Colonic mucosa (tissue), 4 donors: ENCODE measurements at regions not wholly inside any gene's neighbourhood (a gene's known extent, or its start where the extent isn't known, plus 50 kb on each side); places are given as distances from the start of the nearest gene placed in this dataset.

Experiments used
- DNase-seq: peaks from one replicate; pipeline ENCODE4 v3.0.0-alpha.2; 2020
- H3K27ac ChIP-seq: fragments of 200-600 bp; one replicate; pipeline ENCODE4 v1.8.0; 2021
- H3K27me3 ChIP-seq: fragments of 200-600 bp; one replicate; pipeline ENCODE4 v1.8.0; 2021
- H3K36me3 ChIP-seq: fragments of 200-600 bp; one replicate; pipeline ENCODE4 v1.8.0; 2021
- H3K4me1 ChIP-seq: fragments of 200-600 bp; one replicate; pipeline ENCODE4 v1.8.0; 2021; ENCODE audit warnings: mild to moderate bottlenecking
- H3K4me3 ChIP-seq: fragments of 200-600 bp; one replicate; pipeline ENCODE4 v1.8.0; 2021
- H3K9ac ChIP-seq, 2 donors: one replicate each; pipeline ENCODE4 v1.7.0; 2013; ENCODE audit warnings: control low read depth in 2 of 2, low read depth in 2 of 2, low read length in 2 of 2
- H3K9me3 ChIP-seq: fragments of 200-600 bp; one replicate; pipeline ENCODE4 v1.8.0; 2021
- CTCF ChIP-seq: fragments of 200-600 bp; IDR thresholded peaks from one replicate; pipeline ENCODE4 v1.8.0; 2022; ENCODE audit warnings: antibody characterized with exemption, mild to moderate bottlenecking
- intact Hi-C: fragments of 100-400 bp; cut with DNase I; formaldehyde crosslinking; loops from one replicate; pipeline ENCODE4 v1.14.1; 2022
- donor health status: healthy.
- donor health status: DM: no; HTN: no; CAD: no.
- donor health status: DM: no; HTN: no; CAD: no.

DNA sequence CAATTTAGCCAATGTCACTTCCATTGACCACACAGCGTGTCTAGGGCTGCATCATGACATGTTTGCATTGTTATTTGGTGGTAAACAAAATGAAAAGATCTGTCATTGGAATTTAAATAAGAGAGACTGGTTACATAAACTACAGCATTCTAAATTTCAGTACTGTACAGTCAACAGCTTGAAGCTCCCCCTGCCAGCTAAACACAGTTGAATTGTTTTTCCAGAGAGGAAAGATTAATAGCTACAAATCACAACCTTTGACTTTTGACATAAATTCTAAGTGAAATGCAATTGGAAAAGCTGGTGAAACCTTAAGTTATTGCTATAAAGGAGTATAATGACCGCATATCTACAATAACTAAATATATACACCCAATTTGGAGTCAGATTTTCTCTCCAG is 1600.0 kb upstream of the ACVR2A start:
- no peaks in the 10 kb centered on the region for H3K27me3 ChIP-seq
- no peak for DNase-seq
- no peak overlapping the region for H3K4me3 ChIP-seq
- no peak for TF ChIP-seq CTCF
- H3K36me3 ChIP-seq: no peaks in the 10 kb centered on the region
- no peaks in the 10 kb centered on the region for H3K4me1 ChIP-seq
- intact Hi-C loops: no loop called here
- no peak overlapping the region for H3K27ac ChIP-seq
- H3K9ac ChIP-seq: no peak overlapping the region
- H3K9me3 ChIP-seq: no peaks in the 10 kb centered on the region

DNA sequence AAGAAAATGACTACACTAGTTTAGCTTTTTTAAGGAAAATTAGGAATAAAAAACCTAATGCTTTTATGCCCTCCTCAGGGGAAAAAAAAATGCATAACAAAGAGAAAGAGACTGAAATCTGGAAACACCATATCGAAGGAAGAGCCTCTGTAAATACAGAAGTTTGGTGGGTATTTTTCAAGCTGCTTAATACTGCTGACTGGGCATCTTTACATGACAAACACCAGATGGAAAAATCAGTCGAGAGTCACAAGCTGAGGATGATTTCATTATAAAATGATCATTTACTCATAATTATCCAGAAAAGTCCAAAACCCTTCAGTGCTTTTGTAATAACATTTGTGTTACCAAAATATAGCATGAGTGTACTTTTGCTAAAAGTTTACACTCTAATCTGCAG is 1600.7 kb upstream of the ACVR2A start:
- no peaks in the 10 kb centered on the region for H3K27me3 ChIP-seq
- TF ChIP-seq CTCF: no peak
- H3K9ac ChIP-seq: no peak overlapping the region
- H3K9me3 ChIP-seq: no peaks in the 10 kb centered on the region
- no peak overlapping the region for H3K27ac ChIP-seq
- H3K36me3 ChIP-seq: no peaks in the 10 kb centered on the region
- DNase-seq: no peak
- no peaks in the 10 kb centered on the region for H3K4me1 ChIP-seq
- no peak overlapping the region for H3K4me3 ChIP-seq
- intact Hi-C loops: no loop called here

DNA sequence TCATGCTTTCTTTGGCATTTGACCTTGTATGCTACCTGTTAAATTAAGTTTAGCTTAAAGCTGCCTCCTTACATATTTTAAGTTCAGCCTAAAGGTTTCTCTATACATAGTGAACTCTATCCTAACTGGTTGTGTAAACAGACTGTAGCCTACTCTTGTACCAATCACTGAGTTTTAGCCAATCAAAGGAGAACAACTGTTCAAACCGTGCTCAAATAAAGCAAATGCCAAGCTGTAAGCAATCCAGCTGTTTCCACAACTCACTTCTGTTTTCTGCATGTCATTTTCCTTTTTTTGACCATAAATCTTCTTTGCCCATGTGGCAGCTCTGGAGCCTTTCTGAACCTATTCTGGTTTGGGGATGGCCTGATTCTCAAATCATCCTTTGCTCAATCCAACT is 1603.8 kb upstream of the ACVR2A start:
- TF ChIP-seq CTCF: no peak
- H3K4me1 ChIP-seq: no peaks in the 10 kb centered on the region
- no peaks in the 10 kb centered on the region for H3K9me3 ChIP-seq
- no peak overlapping the region for H3K27ac ChIP-seq
- intact Hi-C loops: no loop called here
- no peak for DNase-seq
- H3K9ac ChIP-seq: no peak overlapping the region
- H3K27me3 ChIP-seq: no peaks in the 10 kb centered on the region
- H3K36me3 ChIP-seq: no peaks in the 10 kb centered on the region
- no peak overlapping the region for H3K4me3 ChIP-seq

- H3K4me1 ChIP-seq: no peaks in the 10 kb centered on the region
- no peak for DNase-seq
- intact Hi-C loops: no loop called here
- H3K27ac ChIP-seq: no peak overlapping the region
- H3K36me3 ChIP-seq: no peaks in the 10 kb centered on the region
- no peak overlapping the region for H3K9ac ChIP-seq
- no peaks in the 10 kb centered on the region for H3K9me3 ChIP-seq
- H3K27me3 ChIP-seq: no peaks in the 10 kb centered on the region
- H3K4me3 ChIP-seq: no peak overlapping the region
- no peak for TF ChIP-seq CTCF
Measured at GRCh38 chr2:146240391-146240790, 1604.4 kb upstream of the ACVR2A start.

- H3K36me3 ChIP-seq: no peaks in the 10 kb centered on the region
- no peaks in the 10 kb centered on the region for H3K9me3 ChIP-seq
- H3K4me1 ChIP-seq: no peaks in the 10 kb centered on the region
- intact Hi-C loops: no loop called here
- DNase-seq: no peak
- no peaks in the 10 kb centered on the region for H3K27me3 ChIP-seq
- H3K4me3 ChIP-seq: no peak overlapping the region
- H3K27ac ChIP-seq: no peak overlapping the region
- H3K9ac ChIP-seq: no peak overlapping the region
- no peak for TF ChIP-seq CTCF
Measured at GRCh38 chr2:146239392-146240135, 1605.3 kb upstream of the ACVR2A start.
